KMS-11 (cell line): ENCODE measurements at regions not wholly inside any gene's neighbourhood (a gene's known extent, or its start where the extent isn't known, plus 50 kb on each side); places are given as distances from the start of the nearest gene placed in this dataset.

Experiments used
- H2AFZ ChIP-seq: fragments of 200-600 bp; sonication (generic); 2 replicates; pipeline ENCODE4 v1.6.1; 2016; ENCODE audit warnings: antibody characterized with exemption, mixed run types, low read depth
- H3K27ac ChIP-seq: fragments of 200-600 bp; sonication (generic); 2 replicates; pipeline ENCODE4 v1.6.1; 2016; ENCODE audit warnings: mild to moderate bottlenecking, mixed run types
- H3K27me3 ChIP-seq: fragments of 200-600 bp; sonication (generic); 2 replicates; pipeline ENCODE4 v1.6.1; 2017; ENCODE audit warnings: mild to moderate bottlenecking, low read depth, mixed run types, moderate library complexity; ENCODE audit not compliant: insufficient read depth
- H3K36me3 ChIP-seq: fragments of 200-600 bp; sonication (generic); 2 replicates; pipeline ENCODE4 v1.6.1; 2017; ENCODE audit warnings: mild to moderate bottlenecking, mixed run types; ENCODE audit not compliant: insufficient read depth
- H3K4me1 ChIP-seq: fragments of 200-600 bp; sonication (generic); 2 replicates; pipeline ENCODE4 v1.6.1; 2016; ENCODE audit warnings: mild to moderate bottlenecking, low read depth, mixed run types; ENCODE audit not compliant: poor library complexity, severe bottlenecking
- H3K4me2 ChIP-seq: fragments of 200-600 bp; sonication (generic); 2 replicates; pipeline ENCODE4 v1.7.0; 2016; ENCODE audit warnings: mild to moderate bottlenecking, mixed run types
- H3K4me3 ChIP-seq: fragments of 200-600 bp; sonication (generic); IDR thresholded peaks from 2 replicates; pipeline ENCODE4 v1.6.1; 2017; ENCODE audit warnings: low read depth, low read length, mixed read lengths; ENCODE audit not compliant: insufficient read depth
- H3K79me2 ChIP-seq: fragments of 200-600 bp; sonication (generic); 2 replicates; pipeline ENCODE4 v1.6.1; 2016; ENCODE audit warnings: low read depth, mixed run types; ENCODE audit not compliant: insufficient read depth
- H3K9ac ChIP-seq: fragments of 200-600 bp; sonication (generic); 2 replicates; pipeline ENCODE4 v1.6.1; 2016; ENCODE audit warnings: mild to moderate bottlenecking, mixed run types
- H4K20me1 ChIP-seq: fragments of 200-600 bp; sonication (generic); 2 replicates; pipeline ENCODE4 v1.6.1; 2016; ENCODE audit warnings: mild to moderate bottlenecking, mixed run types; ENCODE audit not compliant: insufficient read depth
- TF ChIP-seq, protein P1 (sequence below): fragments of 200-600 bp; sonication (generic); conservative IDR thresholded peaks from 2 replicates; pipeline ENCODE4 v1.6.1; 2017; ENCODE audit warnings: low read depth, mild to moderate bottlenecking, antibody characterized with exemption, low read length, moderate library complexity, mixed read lengths

- H3K4me1 ChIP-seq = no peaks in the 10 kb centered on the region
- H3K9ac ChIP-seq = no peak overlapping the region
- no peaks in the 10 kb centered on the region for H3K79me2 ChIP-seq
- TF ChIP-seq, protein P1, sequence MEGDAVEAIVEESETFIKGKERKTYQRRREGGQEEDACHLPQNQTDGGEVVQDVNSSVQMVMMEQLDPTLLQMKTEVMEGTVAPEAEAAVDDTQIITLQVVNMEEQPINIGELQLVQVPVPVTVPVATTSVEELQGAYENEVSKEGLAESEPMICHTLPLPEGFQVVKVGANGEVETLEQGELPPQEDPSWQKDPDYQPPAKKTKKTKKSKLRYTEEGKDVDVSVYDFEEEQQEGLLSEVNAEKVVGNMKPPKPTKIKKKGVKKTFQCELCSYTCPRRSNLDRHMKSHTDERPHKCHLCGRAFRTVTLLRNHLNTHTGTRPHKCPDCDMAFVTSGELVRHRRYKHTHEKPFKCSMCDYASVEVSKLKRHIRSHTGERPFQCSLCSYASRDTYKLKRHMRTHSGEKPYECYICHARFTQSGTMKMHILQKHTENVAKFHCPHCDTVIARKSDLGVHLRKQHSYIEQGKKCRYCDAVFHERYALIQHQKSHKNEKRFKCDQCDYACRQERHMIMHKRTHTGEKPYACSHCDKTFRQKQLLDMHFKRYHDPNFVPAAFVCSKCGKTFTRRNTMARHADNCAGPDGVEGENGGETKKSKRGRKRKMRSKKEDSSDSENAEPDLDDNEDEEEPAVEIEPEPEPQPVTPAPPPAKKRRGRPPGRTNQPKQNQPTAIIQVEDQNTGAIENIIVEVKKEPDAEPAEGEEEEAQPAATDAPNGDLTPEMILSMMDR = no peak
- no peaks in the 10 kb centered on the region for H3K36me3 ChIP-seq
- H3K4me3 ChIP-seq = no peak overlapping the region
- no peak overlapping the region for H3K27ac ChIP-seq
- H3K27me3 ChIP-seq = no peaks in the 10 kb centered on the region
- no peaks in the 10 kb centered on the region for H4K20me1 ChIP-seq
- H2AFZ ChIP-seq = no peak overlapping the region
- no peak overlapping the region for H3K4me2 ChIP-seq
Measured at GRCh38 chr10:59587756-59588140, 121.9 kb downstream of the SLC16A9 start.

GRCh38 chr10:59587083-59587755, 122.4 kb downstream of the SLC16A9 start:
- Histone ChIP-seq H3K27ac (no peak overlapping the region), H3K4me1 (no peaks in the 10 kb centered on the region)
- TF ChIP-seq, protein P1 = no peak

GRCh38 chr10:59586407-59586891, 123.2 kb downstream of the SLC16A9 start:
- no peak overlapping the region for H3K4me3 ChIP-seq
- TF ChIP-seq, protein P1 = no peak
- no peaks in the 10 kb centered on the region for H4K20me1 ChIP-seq
- H2AFZ ChIP-seq = no peak overlapping the region
- no peak overlapping the region for H3K4me2 ChIP-seq
- no peak overlapping the region for H3K27ac ChIP-seq
- no peaks in the 10 kb centered on the region for H3K36me3 ChIP-seq
- H3K27me3 ChIP-seq = no peaks in the 10 kb centered on the region
- H3K4me1 ChIP-seq = no peaks in the 10 kb centered on the region
- no peak overlapping the region for H3K9ac ChIP-seq
- no peaks in the 10 kb centered on the region for H3K79me2 ChIP-seq

More at GRCh38 chr10:59587083-59587755, 122.4 kb downstream of the SLC16A9 start:
- H3K9ac ChIP-seq = no peak overlapping the region
- no peak overlapping the region for H3K4me2 ChIP-seq
- H4K20me1 ChIP-seq = no peaks in the 10 kb centered on the region
- no peaks in the 10 kb centered on the region for H3K27me3 ChIP-seq
- H3K36me3 ChIP-seq = no peaks in the 10 kb centered on the region
- H2AFZ ChIP-seq = no peak overlapping the region
- H3K4me3 ChIP-seq = no peak overlapping the region
- no peaks in the 10 kb centered on the region for H3K79me2 ChIP-seq

- Histone ChIP-seq H3K27ac (no peak overlapping the region), H3K4me2 (no peak overlapping the region), H3K9ac (no peak overlapping the region), H2AFZ (no peak overlapping the region), H3K4me3 (no peak overlapping the region), H3K79me2 (no peaks in the 10 kb centered on the region), H4K20me1 (no peaks in the 10 kb centered on the region), H3K4me1 (no peaks in the 10 kb centered on the region), H3K27me3 (no peaks in the 10 kb centered on the region), H3K36me3 (no peaks in the 10 kb centered on the region)
- TF ChIP-seq, protein P1 = no peak
Measured at GRCh38 chr10:59585046-59585700, 124.5 kb downstream of the SLC16A9 start.
